ENCODE measurements at regions not wholly inside any gene's neighbourhood (a gene's known extent, or its start where the extent isn't known, plus 50 kb on each side); places are given as distances from the start of the nearest gene placed in this dataset.

DNA sequence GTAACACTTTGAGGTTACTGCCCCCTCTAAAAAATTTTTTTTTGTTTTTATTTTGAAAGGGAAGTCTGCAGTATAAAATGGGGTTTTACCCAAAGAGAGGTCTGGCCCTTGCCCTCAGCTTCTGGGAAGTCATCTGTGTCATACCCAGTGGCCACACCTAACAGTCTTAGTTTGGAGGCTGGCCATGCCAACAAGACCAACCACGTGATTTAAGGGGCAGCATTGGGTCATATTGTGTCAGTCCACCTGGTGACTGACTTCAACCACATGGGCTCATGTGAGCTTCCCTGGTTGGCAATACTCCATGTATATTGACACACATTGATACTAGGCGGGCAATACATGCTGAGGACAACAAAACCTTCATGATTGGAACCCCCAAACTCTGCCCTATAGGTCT, 173.9 kb downstream of the GXYLT1 start:
- no peaks in the 10 kb centered on the region for H3K36me3 ChIP-seq (ENCODE audit: control insufficient read depth, insufficient read depth, low read length)
- H3K4me3 ChIP-seq (replicated peaks; ENCODE audit: low read depth, low read length): no peak overlapping the region
- TF ChIP-seq, protein P1, sequence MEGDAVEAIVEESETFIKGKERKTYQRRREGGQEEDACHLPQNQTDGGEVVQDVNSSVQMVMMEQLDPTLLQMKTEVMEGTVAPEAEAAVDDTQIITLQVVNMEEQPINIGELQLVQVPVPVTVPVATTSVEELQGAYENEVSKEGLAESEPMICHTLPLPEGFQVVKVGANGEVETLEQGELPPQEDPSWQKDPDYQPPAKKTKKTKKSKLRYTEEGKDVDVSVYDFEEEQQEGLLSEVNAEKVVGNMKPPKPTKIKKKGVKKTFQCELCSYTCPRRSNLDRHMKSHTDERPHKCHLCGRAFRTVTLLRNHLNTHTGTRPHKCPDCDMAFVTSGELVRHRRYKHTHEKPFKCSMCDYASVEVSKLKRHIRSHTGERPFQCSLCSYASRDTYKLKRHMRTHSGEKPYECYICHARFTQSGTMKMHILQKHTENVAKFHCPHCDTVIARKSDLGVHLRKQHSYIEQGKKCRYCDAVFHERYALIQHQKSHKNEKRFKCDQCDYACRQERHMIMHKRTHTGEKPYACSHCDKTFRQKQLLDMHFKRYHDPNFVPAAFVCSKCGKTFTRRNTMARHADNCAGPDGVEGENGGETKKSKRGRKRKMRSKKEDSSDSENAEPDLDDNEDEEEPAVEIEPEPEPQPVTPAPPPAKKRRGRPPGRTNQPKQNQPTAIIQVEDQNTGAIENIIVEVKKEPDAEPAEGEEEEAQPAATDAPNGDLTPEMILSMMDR (IDR thresholded peaks at IDR 0.05; ENCODE audit: insufficient read depth, low read length, poor library complexity, severe bottlenecking): no peak
- H3K27me3 ChIP-seq (replicated peaks; ENCODE audit: control insufficient read depth, insufficient read depth, low read length): no peaks in the 10 kb centered on the region
- DNase-seq (ENCODE audit: extremely low read depth, insufficient read length): no peak

DNA sequence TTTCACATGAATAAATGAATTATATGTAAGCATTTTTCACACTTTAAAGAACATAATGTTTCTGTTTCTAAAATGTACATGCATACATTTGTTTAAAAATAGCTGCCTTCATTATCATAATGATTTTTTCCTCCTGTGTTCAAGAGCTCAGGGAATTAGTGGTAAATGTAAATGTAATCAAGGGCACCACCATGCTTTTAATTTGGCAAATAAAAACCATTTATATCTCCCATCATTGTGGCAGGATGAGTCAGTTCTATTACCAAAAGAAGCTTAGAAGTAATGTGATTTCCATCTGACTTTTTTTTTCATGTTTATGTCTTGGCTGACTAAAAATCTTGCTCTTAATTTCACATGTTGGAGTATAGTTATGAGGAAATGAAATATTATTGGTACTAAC, 176.1 kb downstream of the GXYLT1 start:
- Histone ChIP-seq H3K27me3 (replicated peaks; ENCODE audit: control insufficient read depth, insufficient read depth, low read length) (no peaks in the 10 kb centered on the region), H3K4me3 (replicated peaks; ENCODE audit: low read depth, low read length) (no peak overlapping the region), H3K36me3 (ENCODE audit: control insufficient read depth, insufficient read depth, low read length) (no peaks in the 10 kb centered on the region)
- TF ChIP-seq, protein P1 (IDR thresholded peaks at IDR 0.05; ENCODE audit: insufficient read depth, low read length, poor library complexity, severe bottlenecking): no peak
- DNase-seq (ENCODE audit: extremely low read depth, insufficient read length): no peak

DNA sequence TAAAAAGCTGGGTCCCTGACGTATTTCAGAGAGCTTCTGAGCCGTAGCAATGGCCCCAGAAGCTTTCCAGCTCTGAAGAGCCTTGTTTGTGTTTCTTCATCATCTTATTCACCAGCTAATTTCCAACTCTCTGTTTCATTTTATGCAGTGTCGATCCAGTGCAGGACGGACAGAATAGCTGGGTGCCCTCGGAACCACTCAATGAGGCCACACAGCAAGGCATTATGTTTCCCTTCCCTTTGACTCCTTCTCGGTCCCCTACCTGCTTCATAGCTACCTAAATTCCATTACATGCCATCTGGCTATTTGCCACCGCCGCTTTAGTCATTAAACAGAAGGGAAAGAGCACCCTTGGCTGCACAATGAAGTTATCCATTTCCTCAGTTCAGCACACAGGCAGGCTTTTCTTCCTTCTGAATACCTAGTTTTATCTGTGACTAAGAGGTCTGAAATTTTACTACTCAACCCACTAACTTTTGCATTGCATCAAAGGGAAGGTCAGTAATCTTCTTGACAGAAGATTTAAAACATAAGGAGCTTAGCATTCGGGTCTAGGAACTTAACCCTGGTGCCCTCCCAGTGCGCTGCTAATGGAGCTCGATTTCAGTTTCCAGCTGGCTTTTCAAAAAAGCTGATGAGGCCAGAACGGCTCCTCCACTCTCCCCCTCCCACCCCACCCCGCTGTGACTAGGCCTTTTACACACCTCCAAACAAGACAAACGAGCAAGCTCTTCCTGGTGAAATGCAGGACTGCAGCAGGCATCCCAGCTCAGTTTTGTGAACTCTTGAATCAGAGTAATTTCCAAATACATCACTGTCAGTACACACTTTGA, 176.8 kb downstream of the GXYLT1 start:
- TF ChIP-seq, protein P1 (IDR thresholded peaks at IDR 0.05; ENCODE audit: insufficient read depth, low read length, poor library complexity, severe bottlenecking): no peak
- DNase-seq (ENCODE audit: extremely low read depth, insufficient read length): no peak
- Histone ChIP-seq H3K36me3 (ENCODE audit: control insufficient read depth, insufficient read depth, low read length) (no peaks in the 10 kb centered on the region), H3K4me3 (replicated peaks; ENCODE audit: low read depth, low read length) (no peak overlapping the region), H3K27me3 (replicated peaks; ENCODE audit: control insufficient read depth, insufficient read depth, low read length) (no peaks in the 10 kb centered on the region)

- H3K4me3 ChIP-seq (replicated peaks; ENCODE audit: low read depth, low read length): no peak overlapping the region
- TF ChIP-seq, protein P1 (IDR thresholded peaks at IDR 0.05; ENCODE audit: insufficient read depth, low read length, poor library complexity, severe bottlenecking): no peak
- no peak for DNase-seq (ENCODE audit: extremely low read depth, insufficient read length)
- H3K27me3 ChIP-seq (replicated peaks; ENCODE audit: control insufficient read depth, insufficient read depth, low read length): no peaks in the 10 kb centered on the region
- no peaks in the 10 kb centered on the region for H3K36me3 ChIP-seq (ENCODE audit: control insufficient read depth, insufficient read depth, low read length)
These were observed 177.8 kb downstream of the GXYLT1 start for GRCh38 chr12:41966916-41967315.

DNA sequence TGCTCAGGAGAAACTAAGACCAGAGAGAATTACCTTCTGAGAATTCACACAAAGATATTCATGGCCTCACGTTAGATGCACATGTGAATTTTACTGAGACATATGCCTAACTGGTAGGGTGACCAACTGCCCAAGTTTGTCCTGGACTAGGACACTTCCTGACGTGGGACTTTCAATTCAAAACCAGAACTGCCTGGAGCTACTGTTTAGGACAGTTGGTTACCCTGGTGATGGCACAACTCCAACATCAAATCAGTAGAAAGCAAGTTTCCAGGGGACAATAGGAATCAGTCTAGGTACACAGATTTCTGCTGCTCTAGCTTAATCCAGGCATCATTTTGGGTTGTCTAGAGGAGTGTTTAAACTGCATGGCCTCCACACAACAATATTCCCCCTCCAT, 178.7 kb downstream of the GXYLT1 start:
- TF ChIP-seq, protein P1 (IDR thresholded peaks at IDR 0.05; ENCODE audit: insufficient read depth, low read length, poor library complexity, severe bottlenecking): no peak
- Histone ChIP-seq H3K4me3 (replicated peaks; ENCODE audit: low read depth, low read length) (no peak overlapping the region), H3K27me3 (replicated peaks; ENCODE audit: control insufficient read depth, insufficient read depth, low read length) (no peaks in the 10 kb centered on the region), H3K36me3 (ENCODE audit: control insufficient read depth, insufficient read depth, low read length) (no peaks in the 10 kb centered on the region)
- DNase-seq (ENCODE audit: extremely low read depth, insufficient read length): no peak
